ENCODE measurements at regions not wholly inside any gene's neighbourhood (a gene's known extent, or its start where the extent isn't known, plus 50 kb on each side); places are given as distances from the start of the nearest gene placed in this dataset.

- Histone ChIP-seq H3K4me2 (ENCODE audit: low read length) (no peak overlapping the region), H3F3A (ENCODE audit: insufficient read depth, low read length) (no peaks in the 10 kb centered on the region), H3K9me3 (ENCODE audit: low read length) (no peaks in the 10 kb centered on the region), H3K36me3 (ENCODE audit: insufficient read depth, low read length) (no peaks in the 10 kb centered on the region), H4K20me1 (ENCODE audit: insufficient read depth, low read length) (no peaks in the 10 kb centered on the region), H3K9ac (ENCODE audit: low read length) (no peak overlapping the region), H2AFZ (ENCODE audit: low read length) (no peak overlapping the region), H3K27me3 (ENCODE audit: insufficient read depth, low read length) (no peaks in the 10 kb centered on the region), H3K27ac (ENCODE audit: low read depth, low read length, poor library complexity, severe bottlenecking) (no peak overlapping the region), H3K4me3 (ENCODE audit: low read depth, low read length, poor library complexity, severe bottlenecking) (no peak overlapping the region), H3K4me1 (ENCODE audit: insufficient read depth, low read length, severe bottlenecking) (no peaks in the 10 kb centered on the region), H3K9me2 (ENCODE audit: low read depth, low read length) (no peaks in the 10 kb centered on the region), H3K79me2 (ENCODE audit: insufficient read depth, low read length) (no peaks in the 10 kb centered on the region)
- TF ChIP-seq CTCF (IDR thresholded peaks at IDR 0.05; ENCODE audit: low read length) (no peak), EZH2 (IDR thresholded peaks at IDR 0.05; ENCODE audit: borderline replicate concordance, low read length) (no peak)
Measured at GRCh38 chr10:130990486-130990885, 321.0 kb downstream of the TCERG1L start.

- no peak overlapping the region for H2AFZ ChIP-seq (ENCODE audit: low read length)
- H3K9ac ChIP-seq (ENCODE audit: low read length), result no peak overlapping the region
- H3K4me2 ChIP-seq (ENCODE audit: low read length), result no peak overlapping the region
- no peaks in the 10 kb centered on the region for H3K9me3 ChIP-seq (ENCODE audit: low read length)
- H3K4me3 ChIP-seq (ENCODE audit: low read depth, low read length, poor library complexity, severe bottlenecking), result no peak overlapping the region
- no peak overlapping the region for H3K27ac ChIP-seq (ENCODE audit: low read depth, low read length, poor library complexity, severe bottlenecking)
- no peaks in the 10 kb centered on the region for H4K20me1 ChIP-seq (ENCODE audit: insufficient read depth, low read length)
- H3F3A ChIP-seq (ENCODE audit: insufficient read depth, low read length), result no peaks in the 10 kb centered on the region
- TF ChIP-seq CTCF (IDR thresholded peaks at IDR 0.05; ENCODE audit: low read length) (no peak), EZH2 (IDR thresholded peaks at IDR 0.05; ENCODE audit: borderline replicate concordance, low read length) (no peak)
- no peaks in the 10 kb centered on the region for H3K4me1 ChIP-seq (ENCODE audit: insufficient read depth, low read length, severe bottlenecking)
- no peaks in the 10 kb centered on the region for H3K36me3 ChIP-seq (ENCODE audit: insufficient read depth, low read length)
- no peaks in the 10 kb centered on the region for H3K9me2 ChIP-seq (ENCODE audit: low read depth, low read length)
- no peaks in the 10 kb centered on the region for H3K79me2 ChIP-seq (ENCODE audit: insufficient read depth, low read length)
- H3K27me3 ChIP-seq (ENCODE audit: insufficient read depth, low read length), result 0 out of 2 replicates have a peak, but pooled peaks cover 3% of the 10 kb centered on the region
Measured at GRCh38 chr10:130992802-130993523, 318.6 kb downstream of the TCERG1L start.

DNA sequence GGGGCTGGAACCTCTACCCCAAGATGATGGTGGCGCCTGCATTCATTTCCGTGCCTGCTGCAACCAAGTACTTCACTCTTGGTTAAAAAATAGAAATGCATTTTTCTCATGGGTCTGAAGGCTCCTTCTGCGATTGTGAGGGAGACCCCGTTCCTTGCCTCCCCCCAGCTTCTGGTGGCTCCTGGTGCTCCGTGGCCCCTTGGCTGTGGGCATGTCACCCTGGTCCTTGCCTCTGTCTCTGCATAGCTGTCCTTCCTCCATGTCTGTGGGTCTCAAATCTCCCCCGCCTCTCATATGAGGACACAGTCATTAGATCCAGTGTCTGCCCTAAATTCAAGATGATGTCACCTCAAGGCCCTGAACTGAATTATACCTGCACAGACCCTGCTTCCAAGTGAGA is 317.9 kb downstream of the TCERG1L start:
- no peaks in the 10 kb centered on the region for H3K9me2 ChIP-seq (ENCODE audit: low read depth, low read length)
- no peaks in the 10 kb centered on the region for H3K9me3 ChIP-seq (ENCODE audit: low read length)
- H3K36me3 ChIP-seq (ENCODE audit: insufficient read depth, low read length), result no peaks in the 10 kb centered on the region
- H3K27me3 ChIP-seq (ENCODE audit: insufficient read depth, low read length), result 0 out of 2 replicates have a peak, but pooled peaks cover 3% of the 10 kb centered on the region
- H3K27ac ChIP-seq (ENCODE audit: low read depth, low read length, poor library complexity, severe bottlenecking), result no peak overlapping the region
- no peak overlapping the region for H3K4me3 ChIP-seq (ENCODE audit: low read depth, low read length, poor library complexity, severe bottlenecking)
- TF ChIP-seq CTCF (IDR thresholded peaks at IDR 0.05; ENCODE audit: low read length) (no peak), EZH2 (IDR thresholded peaks at IDR 0.05; ENCODE audit: borderline replicate concordance, low read length) (no peak)
- H3K9ac ChIP-seq (ENCODE audit: low read length), result no peak overlapping the region
- H3F3A ChIP-seq (ENCODE audit: insufficient read depth, low read length), result no peaks in the 10 kb centered on the region
- no peak overlapping the region for H2AFZ ChIP-seq (ENCODE audit: low read length)
- H4K20me1 ChIP-seq (ENCODE audit: insufficient read depth, low read length), result no peaks in the 10 kb centered on the region
- no peaks in the 10 kb centered on the region for H3K4me1 ChIP-seq (ENCODE audit: insufficient read depth, low read length, severe bottlenecking)
- no peak overlapping the region for H3K4me2 ChIP-seq (ENCODE audit: low read length)
- no peaks in the 10 kb centered on the region for H3K79me2 ChIP-seq (ENCODE audit: insufficient read depth, low read length)
